PC-3 (cell line): ENCODE measurements at regions not wholly inside any gene's neighbourhood (a gene's known extent, or its start where the extent isn't known, plus 50 kb on each side); places are given as distances from the start of the nearest gene placed in this dataset.

Experiments used
- ATAC-seq: fragments of 200-7000 bp; cut with Tn5 transposase; 2 replicates; pipeline ENCODE4 v1.9.1; 2020; ENCODE audit warnings: mild to moderate bottlenecking, moderate library complexity
- BruUV-seq: library from RNA; stranded (reverse); fragments of 400-500 nt; replicated peaks from 2 replicates; lab custom pipeline; 2021; lab: Mats Ljungman, UMichigan
- CTCF ChIA-PET: fragments of 300-600 bp; sonication (Branson Sonifier 250); formaldehyde crosslinking; loops from one replicate; lab custom pipeline; 2022; ENCODE audit warnings: antibody characterized with exemption; lab: Charles Lee
- POLR2A ChIA-PET: fragments of 300-600 bp; sonication (Branson Sonifier 250); formaldehyde crosslinking; loops from one replicate; lab custom pipeline; 2022; ENCODE audit warnings: antibody characterized with exemption; ENCODE audit not compliant: unreplicated experiment; lab: Charles Lee
- DNase-seq: peaks from one replicate; pipeline ENCODE4 v3.0.0-alpha.2; 2015
- H2AFZ ChIP-seq: fragments of 300-600 bp; sonication (generic); 2 replicates; pipeline ENCODE4 v1.6.0; 2016; ENCODE audit warnings: antibody characterized with exemption, low read length
- H3F3A ChIP-seq: fragments of 300-600 bp; sonication (generic); one replicate; pipeline ENCODE4 v1.6.0; 2017; ENCODE audit warnings: antibody characterized with exemption, low read length, control low read depth, mild to moderate bottlenecking; ENCODE audit not compliant: unreplicated experiment
- H3K27ac ChIP-seq: fragments of 300-600 bp; sonication (generic); 2 replicates; pipeline ENCODE4 v1.5.1; 2016; ENCODE audit warnings: mild to moderate bottlenecking, low read length
- H3K27me3 ChIP-seq: fragments of 300-600 bp; sonication (generic); 2 replicates; pipeline ENCODE4 v1.6.1; 2016; ENCODE audit warnings: low read length, mixed read lengths
- H3K36me3 ChIP-seq: fragments of 300-600 bp; sonication (generic); 2 replicates; pipeline ENCODE4 v1.6.1; 2016; ENCODE audit warnings: low read depth, mixed run types, low read length, mixed read lengths
- H3K4me1 ChIP-seq: fragments of 300-600 bp; sonication (generic); 2 replicates; pipeline ENCODE4 v1.5.1; 2016; ENCODE audit warnings: low read length; ENCODE audit not compliant: insufficient read depth
- H3K4me2 ChIP-seq: fragments of 300-600 bp; sonication (generic); 2 replicates; pipeline ENCODE4 v1.6.0; 2016; ENCODE audit warnings: low read length
- H3K4me3 ChIP-seq: fragments of 300-600 bp; sonication (generic); 2 replicates; pipeline ENCODE4 v1.5.1; 2016; ENCODE audit warnings: mild to moderate bottlenecking, low read length, mixed read lengths
- H3K79me2 ChIP-seq: fragments of 300-600 bp; sonication (generic); 2 replicates; pipeline ENCODE4 v1.6.1; 2017; ENCODE audit warnings: low read length, mixed read lengths
- H3K9ac ChIP-seq: fragments of 300-600 bp; sonication (generic); 2 replicates; pipeline ENCODE4 v1.6.0; 2016; ENCODE audit warnings: mild to moderate bottlenecking, low read length
- H3K9me2 ChIP-seq: fragments of 300-600 bp; sonication (generic); replicated peaks from 2 replicates; pipeline ENCODE4 v1.6.1; 2016; ENCODE audit warnings: mixed run types, low read length, mixed read lengths
- H3K9me3 ChIP-seq: fragments of 300-600 bp; sonication (generic); 2 replicates; pipeline ENCODE4 v1.6.1; 2016; ENCODE audit warnings: low read length, mixed read lengths
- H4K20me1 ChIP-seq: fragments of 300-600 bp; sonication (generic); 2 replicates; pipeline ENCODE4 v1.6.1; 2016; ENCODE audit warnings: low read length, mixed read lengths
- CTCF ChIP-seq: fragments of 300-600 bp; sonication (generic); conservative IDR thresholded peaks from 2 replicates; pipeline ENCODE4 v1.5.1; 2017; ENCODE audit warnings: antibody characterized with exemption, low read depth, mild to moderate bottlenecking, low read length
- EZH2 ChIP-seq: fragments of 300-600 bp; sonication (generic); IDR thresholded peaks from one replicate; pipeline ENCODE4 v1.6.1; 2017; ENCODE audit warnings: antibody characterized with exemption, mild to moderate bottlenecking, low read length; ENCODE audit not compliant: unreplicated experiment
- EZH2phosphoT487 ChIP-seq: fragments of 300-600 bp; sonication (generic); IDR thresholded peaks from 2 replicates; pipeline ENCODE4 v1.6.1; 2018; ENCODE audit warnings: mild to moderate bottlenecking, antibody characterized with exemption, low read length, borderline replicate concordance
- intact Hi-C: fragments of 100-400 bp; cut with micrococcal nuclease; formaldehyde crosslinking; loops from 2 replicates; pipeline ENCODE4 v1.9.0; 2023

- no peaks in the 10 kb centered on the region for H4K20me1 ChIP-seq
- H3K4me1 ChIP-seq = no peaks in the 10 kb centered on the region
- H3F3A ChIP-seq = no peaks in the 10 kb centered on the region
- no peaks in the 10 kb centered on the region for H3K27me3 ChIP-seq
- H3K9me2 ChIP-seq = no peaks in the 10 kb centered on the region
- no peaks in the 10 kb centered on the region for H3K79me2 ChIP-seq
- no peaks in the 10 kb centered on the region for H3K9me3 ChIP-seq
- H3K27ac ChIP-seq = no peak overlapping the region
- H3K4me2 ChIP-seq = no peak overlapping the region
- ATAC-seq (no peak), DNase-seq (no peak)
- intact Hi-C loops = no loop called here
- no peak overlapping the region for H3K4me3 ChIP-seq
- no peak overlapping the region for H2AFZ ChIP-seq
- H3K36me3 ChIP-seq = no peaks in the 10 kb centered on the region
- no peak overlapping the region for H3K9ac ChIP-seq
- CTCF ChIA-PET = no interaction called here
- POLR2A ChIA-PET = no interaction called here
- BruUV-seq = no TSS peak
- TF ChIP-seq EZH2 (no peak), CTCF (no peak), EZH2phosphoT487 (no peak)
These were observed 388.4 kb downstream of the SHANK2 start for GRCh38 chr11:70863993-70864392.

GRCh38 chr11:70865356-70865755 is 387.0 kb downstream of the SHANK2 start:
- POLR2A ChIA-PET = no interaction called here
- no peaks in the 10 kb centered on the region for H3K4me1 ChIP-seq
- H3K9ac ChIP-seq = no peak overlapping the region
- H2AFZ ChIP-seq = no peak overlapping the region
- H3K27ac ChIP-seq = no peak overlapping the region
- no peaks in the 10 kb centered on the region for H4K20me1 ChIP-seq
- DNase-seq = no peak
- no TSS peak for BruUV-seq
- no peaks in the 10 kb centered on the region for H3K79me2 ChIP-seq
- intact Hi-C loops = no loop called here
- H3K27me3 ChIP-seq = no peaks in the 10 kb centered on the region
- no peak overlapping the region for H3K4me2 ChIP-seq
- H3K36me3 ChIP-seq = no peaks in the 10 kb centered on the region
- no peaks in the 10 kb centered on the region for H3K9me2 ChIP-seq
- TF ChIP-seq EZH2phosphoT487 (no peak), EZH2 (no peak), CTCF (no peak)
- H3K4me3 ChIP-seq = no peak overlapping the region
- no peak for ATAC-seq
- no peaks in the 10 kb centered on the region for H3F3A ChIP-seq
- CTCF ChIA-PET = no interaction called here
- no peaks in the 10 kb centered on the region for H3K9me3 ChIP-seq

- POLR2A ChIA-PET = no interaction called here
- no peak for TF ChIP-seq EZH2phosphoT487
- no peak for TF ChIP-seq EZH2
- TF ChIP-seq CTCF = no peak
- H3K27me3 ChIP-seq = no peaks in the 10 kb centered on the region
These were observed 385.5 kb downstream of the SHANK2 start for GRCh38 chr11:70866834-70867233.

More at GRCh38 chr11:70866834-70867233, 385.5 kb downstream of the SHANK2 start:
- intact Hi-C loops = no loop called here
- Histone ChIP-seq H3K4me3 (no peak overlapping the region), H3K9me2 (no peaks in the 10 kb centered on the region), H3K79me2 (no peaks in the 10 kb centered on the region), H3K9ac (no peak overlapping the region), H3F3A (no peaks in the 10 kb centered on the region), H3K4me1 (no peaks in the 10 kb centered on the region), H2AFZ (no peak overlapping the region), H3K9me3 (no peaks in the 10 kb centered on the region), H3K36me3 (no peaks in the 10 kb centered on the region), H4K20me1 (no peaks in the 10 kb centered on the region), H3K27ac (no peak overlapping the region), H3K4me2 (no peak overlapping the region)
- DNase-seq (no peak), ATAC-seq (no peak)
- CTCF ChIA-PET = no interaction called here
- BruUV-seq = no TSS peak
